HG03521 (cell line): ENCODE measurements at regions not wholly inside any gene's neighbourhood (a gene's known extent, or its start where the extent isn't known, plus 50 kb on each side); places are given as distances from the start of the nearest gene placed in this dataset.
"Not testable (repeated sequence)": the region's sequence is repeated elsewhere in the genome, so short reads cannot be mapped to it uniquely, and the experiment has no call there.

ENCODE experiments used
- ATAC-seq: cut with Tn5 transposase; IDR thresholded peaks from one replicate; pipeline ENCODE4 v1.9.1; 2021; ENCODE audit warnings: mild to moderate bottlenecking, moderate library complexity; ENCODE audit not compliant: unreplicated experiment

- ATAC-seq, result no peak
Observed at GRCh38 chr2:34875091-34875745, 1276.1 kb upstream of the FAM98A start.

DNA sequence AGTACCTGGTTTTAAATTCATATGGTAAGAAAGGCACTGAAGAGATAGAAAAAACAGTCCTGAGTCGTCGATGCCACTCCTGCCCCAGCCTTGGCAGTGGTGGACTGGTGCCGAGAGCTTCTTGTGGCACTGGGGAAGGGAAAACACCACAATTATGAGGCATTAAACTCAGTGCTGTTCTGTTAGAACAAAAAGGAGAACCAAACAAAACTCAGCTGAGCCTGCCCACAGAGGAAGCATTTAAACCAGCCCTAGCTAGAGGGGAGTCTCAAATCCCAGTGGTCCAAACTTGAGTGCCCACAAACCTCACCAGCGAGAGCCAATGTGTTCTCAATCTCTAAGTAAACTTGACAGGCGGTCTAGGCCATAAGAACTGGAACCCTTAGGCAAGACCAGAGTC is 1254.5 kb upstream of the FAM98A start:
- ATAC-seq, result no peak

GRCh38 chr2:34851804-34852203 is 1252.7 kb upstream of the FAM98A start:
- no peak for ATAC-seq

DNA sequence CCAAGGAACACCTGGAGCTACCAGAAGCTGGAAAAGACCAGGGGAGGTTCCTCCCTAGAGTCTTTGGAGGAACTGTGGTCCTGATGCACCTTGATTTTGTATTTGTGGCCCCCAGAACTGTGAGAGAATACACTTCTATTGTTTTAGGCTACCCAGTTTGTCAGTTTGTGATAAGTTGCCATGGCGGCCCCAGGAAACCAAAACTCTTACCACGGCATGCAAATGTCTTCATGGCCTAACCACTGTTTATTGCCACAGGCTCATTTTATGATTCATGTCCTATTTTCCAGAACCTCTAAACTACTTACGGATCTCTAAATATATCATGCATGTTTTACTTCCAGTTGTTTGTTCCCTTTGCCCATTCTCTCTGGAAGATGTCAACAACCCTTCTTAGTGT is 1250.7 kb upstream of the FAM98A start:
- no peak for ATAC-seq

- no peak for ATAC-seq
Observed at GRCh38 chr2:34848691-34849090, 1249.6 kb upstream of the FAM98A start.

GRCh38 chr2:34848132-34848531 is 1249.0 kb upstream of the FAM98A start:
- no peak for ATAC-seq

DNA sequence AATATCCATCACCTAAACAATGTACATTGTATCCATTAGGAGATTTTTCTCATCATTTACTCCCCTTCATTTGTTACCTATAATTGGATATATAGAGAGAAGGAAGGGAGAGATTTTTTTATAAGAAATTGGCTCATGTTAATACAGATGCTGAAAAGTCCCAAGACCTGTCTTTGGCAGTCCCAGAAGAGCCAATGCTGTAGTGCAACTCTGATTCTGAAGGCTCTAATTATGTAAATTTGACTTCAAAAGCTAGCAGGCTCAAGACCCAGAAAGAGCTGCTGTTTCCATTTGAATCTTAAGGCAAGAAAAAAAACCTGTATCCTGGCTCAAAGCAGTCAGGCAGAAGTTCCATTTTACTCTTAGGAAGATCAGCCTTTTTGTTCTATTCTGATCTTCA is 1245.5 kb upstream of the FAM98A start:
- no peak for ATAC-seq

DNA sequence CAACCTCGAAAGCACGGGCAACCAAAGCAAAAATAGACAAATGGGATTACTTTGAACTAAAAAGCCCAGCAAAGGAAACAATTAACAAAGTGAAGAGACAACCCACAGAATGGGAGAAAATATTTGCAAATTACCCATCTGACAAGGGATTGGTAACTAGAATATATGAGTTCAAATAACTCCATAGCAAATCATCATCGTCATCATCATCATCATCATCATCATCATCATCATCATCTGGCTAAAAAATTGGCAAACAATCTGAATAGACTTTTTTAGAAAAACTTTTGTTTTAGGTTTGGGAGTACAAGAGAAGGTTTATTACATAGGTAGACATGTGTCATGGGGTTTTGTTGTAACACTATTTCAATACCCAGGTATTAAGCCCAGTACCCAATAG is 1239.3 kb upstream of the FAM98A start:
- no peak for ATAC-seq

GRCh38 chr2:34836361-34836760 is 1237.3 kb upstream of the FAM98A start:
- no peak for ATAC-seq

DNA sequence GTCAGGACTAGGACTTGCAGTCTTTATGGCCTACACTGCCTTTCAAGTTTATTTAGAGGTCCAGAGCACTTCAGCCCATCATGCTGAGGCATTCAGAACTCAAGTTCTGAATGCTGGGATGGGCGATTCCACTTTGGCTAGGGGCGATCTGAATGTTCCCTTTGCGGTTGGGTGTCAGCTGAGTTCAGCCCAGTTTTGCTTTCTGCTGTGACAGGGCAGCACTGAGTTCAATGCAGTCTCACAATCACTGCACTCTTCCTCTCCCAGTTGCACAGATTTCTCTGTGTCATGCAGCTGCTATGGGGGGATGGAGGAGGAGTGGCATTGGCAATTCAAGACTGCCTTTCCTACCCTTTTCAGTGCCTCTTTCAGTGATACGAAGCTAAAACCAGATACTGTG is 1232.0 kb upstream of the FAM98A start:
- no peak for ATAC-seq

DNA sequence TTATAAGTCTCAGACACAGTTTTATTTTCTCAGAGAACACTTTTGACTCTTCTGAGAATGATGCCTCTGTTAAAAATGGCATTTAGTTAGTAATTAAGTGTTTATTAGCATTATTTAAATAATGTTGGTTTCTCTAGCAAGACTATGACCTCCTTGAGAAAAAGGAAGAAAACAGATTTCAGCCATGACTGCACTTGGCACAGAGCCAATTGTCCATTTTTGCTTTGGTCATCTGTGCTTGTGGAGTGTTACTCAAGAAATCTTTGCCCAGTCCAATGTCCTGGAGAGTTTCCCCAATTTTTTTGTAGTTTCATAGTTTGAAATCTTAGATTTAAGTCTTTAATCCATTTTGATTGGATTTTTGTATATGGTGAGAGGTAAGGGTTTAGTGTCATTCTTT is 1229.4 kb upstream of the FAM98A start:
- ATAC-seq, result no peak

- no peak for ATAC-seq
Observed at GRCh38 chr2:34827398-34827797, 1228.3 kb upstream of the FAM98A start.

DNA sequence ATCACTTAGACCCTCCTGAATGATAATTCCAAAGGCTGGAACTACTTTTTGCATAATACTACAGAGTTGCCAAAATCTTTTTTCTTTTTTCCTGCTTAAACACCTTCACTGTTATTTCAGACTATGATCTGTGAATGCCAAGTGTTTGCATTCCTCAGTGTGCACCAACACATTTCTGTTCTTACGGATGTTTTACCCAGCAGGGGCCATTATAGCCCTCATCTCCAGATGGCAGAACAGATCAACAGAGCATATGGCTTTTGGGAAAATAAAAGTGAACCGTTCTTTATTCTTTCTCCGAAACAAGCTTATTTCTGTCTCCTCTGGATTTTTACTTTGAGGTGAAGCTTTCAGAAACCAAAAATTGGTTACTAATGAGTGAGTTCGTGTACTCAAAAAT is 1226.6 kb upstream of the FAM98A start:
- ATAC-seq, result no peak

DNA sequence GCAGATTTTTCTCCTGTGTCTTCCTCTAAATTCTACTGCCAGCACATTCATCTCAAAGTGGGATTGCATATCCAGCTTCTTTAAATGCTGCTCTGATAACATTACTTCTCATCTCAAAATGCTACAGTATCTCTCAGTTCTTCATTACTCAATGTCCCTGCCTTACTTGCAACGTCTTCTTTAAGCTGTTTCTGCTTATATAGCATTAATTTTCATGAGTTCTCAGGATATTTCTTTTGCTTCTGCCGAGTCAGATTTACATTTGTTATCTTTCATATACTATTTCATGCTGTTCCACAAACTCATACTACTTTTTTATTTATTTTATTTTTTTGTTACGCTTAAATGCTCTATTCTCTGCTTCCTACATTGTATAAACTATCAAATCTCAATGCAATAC is 1223.5 kb upstream of the FAM98A start:
- no peak for ATAC-seq

DNA sequence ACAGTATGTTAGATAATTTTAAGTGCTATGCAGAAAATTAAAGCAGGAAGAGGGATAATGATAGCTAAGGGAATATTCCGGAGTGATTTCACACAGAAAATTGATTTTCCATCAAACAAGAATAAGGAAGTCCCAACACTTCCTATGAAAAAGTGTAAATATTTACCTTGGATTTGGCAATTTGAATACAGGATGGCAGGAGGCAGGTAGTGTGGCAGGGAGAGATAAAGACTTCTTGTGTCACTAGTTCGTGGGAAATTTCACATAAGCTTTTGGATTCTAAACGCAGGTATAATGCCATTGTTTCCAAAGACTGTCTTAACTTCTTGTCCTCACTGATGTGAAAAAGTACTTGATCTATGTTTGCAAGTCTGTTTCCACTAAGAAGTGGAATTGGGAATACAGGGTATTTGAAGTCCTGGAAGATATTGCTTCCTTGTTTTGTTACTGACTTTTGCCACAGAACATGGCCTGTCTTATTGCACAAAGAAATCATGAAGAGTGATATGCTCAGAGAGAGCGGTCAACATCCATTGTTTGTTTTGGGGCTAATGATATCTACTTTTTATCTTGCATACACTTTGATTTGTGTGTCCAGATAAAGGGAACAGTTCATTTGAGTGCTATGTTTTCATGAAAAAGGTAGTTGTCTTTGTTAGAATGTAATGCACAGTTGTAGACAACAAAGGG is 1216.1 kb upstream of the FAM98A start:
- ATAC-seq, result no peak

DNA sequence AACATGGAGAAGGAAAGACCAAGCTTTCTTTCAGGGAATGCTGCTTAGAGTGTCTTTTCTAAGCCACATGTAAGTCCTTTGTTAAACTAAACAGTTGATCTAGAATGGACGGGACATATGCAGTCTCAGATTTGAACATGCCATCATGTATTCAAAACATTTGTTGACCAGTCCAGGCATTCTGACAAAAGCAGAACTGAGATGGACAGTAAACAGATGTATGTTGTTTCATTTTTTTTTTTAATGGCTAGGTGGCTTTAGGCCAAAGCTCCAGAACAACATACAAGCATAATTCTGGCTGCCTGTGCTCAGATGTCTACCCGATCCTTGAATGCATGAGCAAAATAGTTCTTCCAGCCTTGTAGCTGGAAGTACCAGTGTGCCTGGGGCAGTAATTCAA is 1211.4 kb upstream of the FAM98A start:
- no peak for ATAC-seq

DNA sequence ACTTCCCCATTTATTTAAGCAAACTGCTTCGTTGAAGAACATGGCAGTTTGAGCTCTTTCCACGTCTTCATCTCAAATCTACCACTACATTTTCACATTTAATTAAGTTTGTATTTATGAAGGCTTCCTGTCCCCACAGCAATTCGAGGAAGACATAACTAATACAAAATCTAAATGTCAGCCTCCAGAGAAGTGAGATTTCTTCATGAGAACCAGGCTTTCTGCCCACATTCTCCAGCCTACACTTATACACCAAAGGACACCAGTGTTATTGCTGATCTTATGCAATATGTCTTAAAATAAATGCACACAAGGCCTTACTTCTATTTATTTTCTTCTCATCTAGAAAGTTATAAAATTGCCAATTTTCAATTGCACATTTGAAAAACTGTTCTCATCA is 1209.3 kb upstream of the FAM98A start:
- ATAC-seq, result no peak

DNA sequence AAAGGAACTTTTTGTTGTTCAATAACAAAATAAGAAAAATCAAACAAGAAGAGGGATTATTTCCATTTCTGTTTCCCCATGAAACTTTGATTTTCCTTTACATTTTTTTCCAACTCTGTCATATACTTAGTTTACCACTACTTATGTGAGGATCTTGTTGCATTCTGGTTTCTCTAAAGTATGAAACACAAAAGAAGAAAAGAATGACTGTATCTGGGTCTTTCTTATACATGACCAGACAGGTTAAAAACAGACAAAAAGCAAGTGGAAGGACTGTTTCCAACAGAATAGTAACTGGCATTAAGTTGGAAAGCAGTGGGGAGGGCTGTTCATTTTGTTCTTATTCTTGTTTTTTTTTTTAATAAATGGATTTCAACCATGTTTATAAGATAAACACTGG is 1207.8 kb upstream of the FAM98A start:
- no peak for ATAC-seq

GRCh38 chr2:34806396-34806795 is 1207.3 kb upstream of the FAM98A start:
- no peak for ATAC-seq

GRCh38 chr2:34799556-34799955 is 1200.5 kb upstream of the FAM98A start:
- no peak for ATAC-seq

GRCh38 chr2:34795586-34795985 is 1196.5 kb upstream of the FAM98A start:
- ATAC-seq, result not testable (repeated sequence)

- ATAC-seq, result no peak
Observed at GRCh38 chr2:34789169-34789568, 1190.1 kb upstream of the FAM98A start.

GRCh38 chr2:34787341-34787740 is 1188.2 kb upstream of the FAM98A start:
- no peak for ATAC-seq
